HepG2 (cell line): ENCODE measurements at regions not wholly inside any gene's neighbourhood (a gene's known extent, or its start where the extent isn't known, plus 50 kb on each side); places are given as distances from the start of the nearest gene placed in this dataset.
A peak's percentile ranks its signal among the peaks of the same experiment; 100 is the strongest.

Experiments used
- ATAC-seq: fragments of 200-7000 bp; cut with Tn5 transposase; 3 replicates; pipeline ENCODE4 v1.9.1; 2020; ENCODE audit warnings: mild to moderate bottlenecking, moderate library complexity
- BruUV-seq: library from RNA; stranded (reverse); fragments of 400-500 nt; replicated peaks from 2 replicates; lab custom pipeline; 2021; lab: Mats Ljungman, UMichigan
- CTCF ChIA-PET: fragments of 300-600 bp; formaldehyde crosslinking; extraction: SDS; loops from one replicate; lab custom pipeline; 2021; ENCODE audit warnings: low total read pairs, inconsistent platforms, low intra/inter-chr PET ratio; lab: Yijun Ruan, JAX
- POLR2A ChIA-PET: fragments of 350-600 bp; sonication (Branson Sonifier 250); formaldehyde crosslinking; loops from one replicate; lab custom pipeline; 2020; ENCODE audit warnings: antibody characterized with exemption, inconsistent platforms; lab: Yijun Ruan, JAX
- DNase-seq: peaks from one replicate; pipeline ENCODE4 v3.0.0-alpha.2; 2015; ENCODE audit warnings: low spot score
- FAIRE-seq: peaks from 3 replicates; lab custom pipeline; 2011; peaks lifted over from hg19 to GRCh38; lab: Jason Lieb, UNC
- H2AFZ ChIP-seq: one replicate; pipeline ENCODE4 v1.6.1; 2011; ENCODE audit warnings: low read length, inconsistent platforms
- H3K27ac ChIP-seq: fragments of 300-600 bp; 3 replicates; pipeline ENCODE4 v1.8.0; 2011; ENCODE audit warnings: mixed run types, mild to moderate bottlenecking, mixed read lengths, low read length, inconsistent platforms; ENCODE audit not compliant: insufficient read depth; ENCODE audit errors: extremely low read length
- H3K27me3 ChIP-seq, 2 experiments: fragments of 200-600 bp in 1 of 2; 2 replicates in 1 of 2; 3 replicates in 1 of 2; pipeline versions ENCODE4 v1.6.0 to v1.8.0; 2011; ENCODE audit warnings: low read length in 2 of 2, mild to moderate bottlenecking in 2 of 2, moderate library complexity in 2 of 2, inconsistent platforms in 1 of 2; ENCODE audit not compliant: insufficient read depth in 2 of 2, control insufficient read depth in 1 of 2
- H3K36me3 ChIP-seq, 2 experiments: fragments of 200-600 bp in 1 of 2; replicated peaks in 1 of 2; 2 replicates in 1 of 2; 3 replicates in 1 of 2; pipeline versions ENCODE4 v1.5.1 to v1.8.0; 2011; ENCODE audit warnings: low read length in 2 of 2, inconsistent platforms in 1 of 2; ENCODE audit not compliant: insufficient read depth in 2 of 2, control insufficient read depth in 1 of 2
- H3K4me1 ChIP-seq: 2 replicates; pipeline ENCODE4 v1.5.1; 2012; ENCODE audit warnings: low read length, inconsistent platforms; ENCODE audit not compliant: insufficient read depth
- H3K4me2 ChIP-seq: 2 replicates; pipeline ENCODE4 v1.6.0; 2011; ENCODE audit warnings: low read depth, low read length, inconsistent platforms
- H3K4me3 ChIP-seq, 3 experiments: fragments of 200-600 bp in 1 of 3; sonication (generic), shearing (Covaris generic) in 1 of 3; replicated peaks in 1 of 3; 2 replicates each; pipeline ENCODE4 v1.5.1; 2011 to 2016; ENCODE audit warnings: low read length in 3 of 3, inconsistent platforms in 2 of 3, low read depth in 2 of 3, mild to moderate bottlenecking in 2 of 3, control low read depth in 1 of 3, mixed read lengths in 1 of 3; ENCODE audit not compliant: insufficient read depth in 1 of 3
- H3K79me2 ChIP-seq: one replicate; pipeline ENCODE4 v1.6.1; 2011; ENCODE audit warnings: low read length, inconsistent platforms; ENCODE audit not compliant: insufficient read depth
- H3K9ac ChIP-seq: 2 replicates; pipeline ENCODE4 v1.6.0; 2011; ENCODE audit warnings: mild to moderate bottlenecking, low read depth, low read length, inconsistent platforms; ENCODE audit not compliant: insufficient read depth
- H3K9me3 ChIP-seq: 2 replicates; pipeline ENCODE4 v1.5.1; 2012; ENCODE audit warnings: mild to moderate bottlenecking, low read length
- H4K20me1 ChIP-seq: 2 replicates; pipeline ENCODE4 v1.6.0; 2011; ENCODE audit warnings: inconsistent platforms, mild to moderate bottlenecking, low read length, moderate library complexity; ENCODE audit not compliant: insufficient read depth
- ARNT2 ChIP-seq: sonication (generic); formaldehyde crosslinking; IDR thresholded peaks from 2 replicates; pipeline ENCODE4 v1.8.0; 2022; ENCODE audit warnings: mild to moderate bottlenecking, low read depth, missing genetic modification reagents, moderate library complexity
- DPF2 ChIP-seq: sonication (generic); formaldehyde crosslinking; IDR thresholded peaks from 2 replicates; pipeline ENCODE4 v1.4.0; 2020; ENCODE audit warnings: mild to moderate bottlenecking, low read depth, missing genetic modification reagents, borderline replicate concordance
- JUNB ChIP-seq: sonication (generic); formaldehyde crosslinking; IDR thresholded peaks from 2 replicates; pipeline ENCODE4 v1.8.0; 2022; ENCODE audit warnings: missing genetic modification reagents, mild to moderate bottlenecking, borderline replicate concordance
- KDM2A ChIP-seq: sonication (generic); formaldehyde crosslinking; IDR thresholded peaks from 2 replicates; pipeline ENCODE4 v1.4.0; 2020; ENCODE audit warnings: low read depth, missing genetic modification reagents, borderline replicate concordance
- POGZ ChIP-seq: sonication (generic); formaldehyde crosslinking; IDR thresholded peaks from 2 replicates; pipeline ENCODE4 v1.4.0; 2020; ENCODE audit warnings: mild to moderate bottlenecking, missing genetic modification reagents
- PRMT3 ChIP-seq: sonication (generic); formaldehyde crosslinking; IDR thresholded peaks from 2 replicates; pipeline ENCODE4 v1.8.1; 2022; ENCODE audit warnings: low read depth, mild to moderate bottlenecking, moderate library complexity, missing genetic modification reagents, borderline replicate concordance
- YY1 ChIP-seq: IDR thresholded peaks from 2 replicates; pipeline ENCODE4 v1.6.1; 2011; ENCODE audit warnings: low read length, low read depth, moderate library complexity, mild to moderate bottlenecking; ENCODE audit not compliant: insufficient read depth, insufficient replicate concordance
- ZMYM4 ChIP-seq: sonication (generic); formaldehyde crosslinking; IDR thresholded peaks from 2 replicates; pipeline ENCODE4 v1.8.1; 2023; ENCODE audit warnings: mild to moderate bottlenecking, missing genetic modification reagents
- ZNF589 ChIP-seq: sonication (generic); formaldehyde crosslinking; conservative IDR thresholded peaks from 2 replicates; pipeline ENCODE4 v1.8.0; 2022; ENCODE audit warnings: mild to moderate bottlenecking, moderate library complexity, missing genetic modification reagents
- ZSCAN29 ChIP-seq: sonication (generic); formaldehyde crosslinking; conservative IDR thresholded peaks from 2 replicates; pipeline ENCODE4 v1.4.0; 2020; ENCODE audit warnings: mild to moderate bottlenecking, missing genetic modification reagents
- whole genome bisulfite sequencing: methylation state at CpG from one replicate; pipeline ENCODE4 v1.1.6; 2017; ENCODE audit warnings: low lambda C conversion rate; 5-methylcytosine and 5-hydroxymethylcytosine counted together
- in situ Hi-C: cut with HindIII; loops from 2 replicates; pipeline ENCODE4 v1.10.0; 2017; ENCODE audit warnings: low pct_unique_long_range_greater_than_20kb; ENCODE audit not compliant: extremely low pct_ligation_motif_present
- intact Hi-C: fragments of 100-400 bp; cut with micrococcal nuclease; formaldehyde crosslinking; loops from one replicate; pipeline ENCODE4 v1.10.0; 2022; ENCODE audit not compliant: unreplicated experiment
- TF ChIP-seq, protein P1 (sequence below): IDR thresholded peaks from 2 replicates; pipeline ENCODE4 v1.6.1; 2016; ENCODE audit warnings: missing compliant biosample characterization, missing genetic modification reagents, borderline replicate concordance
- TF ChIP-seq, protein P2 (sequence below): sonication (generic); formaldehyde crosslinking; IDR thresholded peaks from 2 replicates; pipeline ENCODE4 v1.5.1; 2020; ENCODE audit warnings: mild to moderate bottlenecking, missing genetic modification reagents, moderate library complexity

DNA sequence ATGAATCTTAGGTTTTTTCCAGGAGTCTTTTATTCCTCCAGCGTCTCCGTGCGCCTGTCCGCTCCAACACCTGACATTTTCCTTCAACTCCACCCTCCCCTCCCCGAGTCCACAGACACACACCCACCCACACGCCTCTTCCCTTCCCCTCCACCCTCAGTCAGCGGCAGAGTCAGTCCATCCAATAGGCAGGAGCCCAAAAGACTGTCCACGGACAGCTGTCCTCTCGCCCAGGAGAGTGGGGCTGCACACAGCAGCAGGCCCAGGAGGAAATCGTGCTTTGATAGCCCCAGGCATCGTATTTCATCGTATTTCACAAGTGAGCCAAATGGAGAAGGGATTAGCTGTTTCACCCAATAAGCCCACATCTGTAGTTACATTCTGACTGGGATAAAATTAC, 285.1 kb downstream of the ZEB1 start:
- intact Hi-C loops: no loop called here
- Histone ChIP-seq H3K36me3 (no peaks in the 10 kb centered on the region), H2AFZ (no peak overlapping the region), H3K27me3 (peaks cover 4 to 18% of the 10 kb centered on the region in 2 experiments; a peak in 3 of 5 replicates), H3K4me1 (no peaks in the 10 kb centered on the region), H4K20me1 (no peaks in the 10 kb centered on the region), H3K9ac (no peak overlapping the region), H3K9me3 (no peaks in the 10 kb centered on the region), H3K4me3 (peak overlapping the region in 2 of 3 experiments; percentile 46 to 54; a peak in 2 of 6 replicates), H3K4me2 (peak overlapping the region; percentile 49), H3K27ac (no peak overlapping the region), H3K79me2 (no peaks in the 10 kb centered on the region)
- in situ Hi-C loops: no loop called here
- ChIA-PET CTCF (no interaction called here), POLR2A (no interaction called here)
- ATAC-seq (no peak), FAIRE-seq (no peak), DNase-seq (no peak)
- TF ChIP-seq DPF2: no peak
- TF ChIP-seq ZSCAN29 (CRISPR knock-in tag): no peak
- no peak for TF ChIP-seq PRMT3 (CRISPR knock-in tag)
- no peak for TF ChIP-seq JUNB
- TF ChIP-seq ZNF589 (CRISPR knock-in tag): no peak
- 65% methylated on average over 12 of the region's 12 CpGs for WGBS
- BruUV-seq: no TSS peak

DNA sequence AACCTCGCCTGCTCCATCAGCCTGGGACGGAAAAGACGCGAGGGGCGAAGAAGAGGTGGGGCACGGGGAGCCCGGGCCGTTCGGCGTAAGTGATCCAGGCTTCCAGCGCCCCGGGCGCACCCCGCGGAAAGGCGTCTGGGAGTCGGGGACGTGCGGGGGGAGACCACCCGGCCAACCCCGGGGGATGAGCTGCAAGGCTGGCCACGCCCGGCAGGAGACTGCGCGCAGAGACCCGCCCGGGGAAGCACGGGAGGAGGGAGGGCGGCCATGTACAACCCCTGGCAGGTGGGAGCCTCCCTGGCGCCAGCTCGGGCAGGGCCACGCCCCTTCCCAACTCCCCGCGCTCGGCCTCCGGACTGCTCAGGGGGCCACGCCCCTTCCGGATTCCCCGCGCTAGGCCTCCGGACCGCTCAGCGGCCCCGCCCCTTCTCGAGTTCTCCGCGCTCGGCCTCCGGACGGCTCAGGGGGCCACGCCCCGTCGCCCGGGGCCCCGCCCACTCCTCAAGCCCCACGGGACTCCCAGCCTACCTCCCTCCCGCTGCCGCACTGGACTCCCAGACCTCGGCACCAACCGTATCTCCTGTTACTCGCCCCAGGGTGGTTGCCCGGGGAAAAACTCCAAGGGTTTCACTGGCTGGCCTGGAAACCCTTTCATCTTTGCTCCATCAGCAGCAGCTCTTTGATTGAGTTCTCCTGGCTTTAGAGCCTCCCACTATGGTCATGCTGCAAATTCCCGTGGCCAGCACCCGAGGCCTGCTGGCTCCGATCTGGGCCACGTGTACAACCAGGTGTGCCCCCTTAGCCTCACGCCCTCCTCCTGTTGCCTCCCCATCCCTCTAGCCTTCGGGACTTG, 284.4 kb downstream of the ZEB1 start:
- no TSS peak for BruUV-seq
- ChIA-PET POLR2A (no interaction called here), CTCF (no interaction called here)
- Histone ChIP-seq H3K27ac (no peak overlapping the region), H3K36me3 (no peaks in the 10 kb centered on the region), H3K79me2 (no peaks in the 10 kb centered on the region), H3K4me3 (peak overlapping the region; percentile 18 to 54 (median 46); a peak in 4 of 6 replicates), H3K9me3 (no peaks in the 10 kb centered on the region), H3K4me2 (peak overlapping the region; percentile 49), H3K4me1 (no peaks in the 10 kb centered on the region), H4K20me1 (no peaks in the 10 kb centered on the region), H3K9ac (no peak overlapping the region), H3K27me3 (peaks cover 4 to 18% of the 10 kb centered on the region in 2 experiments; a peak in 3 of 5 replicates), H2AFZ (no peak overlapping the region)
- DNase-seq (peak; percentile 61), ATAC-seq (peak; percentile 95), FAIRE-seq (no peak)
- in situ Hi-C loops: no loop called here
- intact Hi-C loops: no loop called here
- WGBS: 51% methylated on average over 33 of the region's 68 CpGs
- TF ChIP-seq, protein P1, sequence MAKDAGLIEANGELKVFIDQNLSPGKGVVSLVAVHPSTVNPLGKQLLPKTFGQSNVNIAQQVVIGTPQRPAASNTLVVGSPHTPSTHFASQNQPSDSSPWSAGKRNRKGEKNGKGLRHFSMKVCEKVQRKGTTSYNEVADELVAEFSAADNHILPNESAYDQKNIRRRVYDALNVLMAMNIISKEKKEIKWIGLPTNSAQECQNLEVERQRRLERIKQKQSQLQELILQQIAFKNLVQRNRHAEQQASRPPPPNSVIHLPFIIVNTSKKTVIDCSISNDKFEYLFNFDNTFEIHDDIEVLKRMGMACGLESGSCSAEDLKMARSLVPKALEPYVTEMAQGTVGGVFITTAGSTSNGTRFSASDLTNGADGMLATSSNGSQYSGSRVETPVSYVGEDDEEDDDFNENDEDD: peak; percentile 29; the same call in 1 of the 2 replicates
- TF ChIP-seq, protein P2, sequence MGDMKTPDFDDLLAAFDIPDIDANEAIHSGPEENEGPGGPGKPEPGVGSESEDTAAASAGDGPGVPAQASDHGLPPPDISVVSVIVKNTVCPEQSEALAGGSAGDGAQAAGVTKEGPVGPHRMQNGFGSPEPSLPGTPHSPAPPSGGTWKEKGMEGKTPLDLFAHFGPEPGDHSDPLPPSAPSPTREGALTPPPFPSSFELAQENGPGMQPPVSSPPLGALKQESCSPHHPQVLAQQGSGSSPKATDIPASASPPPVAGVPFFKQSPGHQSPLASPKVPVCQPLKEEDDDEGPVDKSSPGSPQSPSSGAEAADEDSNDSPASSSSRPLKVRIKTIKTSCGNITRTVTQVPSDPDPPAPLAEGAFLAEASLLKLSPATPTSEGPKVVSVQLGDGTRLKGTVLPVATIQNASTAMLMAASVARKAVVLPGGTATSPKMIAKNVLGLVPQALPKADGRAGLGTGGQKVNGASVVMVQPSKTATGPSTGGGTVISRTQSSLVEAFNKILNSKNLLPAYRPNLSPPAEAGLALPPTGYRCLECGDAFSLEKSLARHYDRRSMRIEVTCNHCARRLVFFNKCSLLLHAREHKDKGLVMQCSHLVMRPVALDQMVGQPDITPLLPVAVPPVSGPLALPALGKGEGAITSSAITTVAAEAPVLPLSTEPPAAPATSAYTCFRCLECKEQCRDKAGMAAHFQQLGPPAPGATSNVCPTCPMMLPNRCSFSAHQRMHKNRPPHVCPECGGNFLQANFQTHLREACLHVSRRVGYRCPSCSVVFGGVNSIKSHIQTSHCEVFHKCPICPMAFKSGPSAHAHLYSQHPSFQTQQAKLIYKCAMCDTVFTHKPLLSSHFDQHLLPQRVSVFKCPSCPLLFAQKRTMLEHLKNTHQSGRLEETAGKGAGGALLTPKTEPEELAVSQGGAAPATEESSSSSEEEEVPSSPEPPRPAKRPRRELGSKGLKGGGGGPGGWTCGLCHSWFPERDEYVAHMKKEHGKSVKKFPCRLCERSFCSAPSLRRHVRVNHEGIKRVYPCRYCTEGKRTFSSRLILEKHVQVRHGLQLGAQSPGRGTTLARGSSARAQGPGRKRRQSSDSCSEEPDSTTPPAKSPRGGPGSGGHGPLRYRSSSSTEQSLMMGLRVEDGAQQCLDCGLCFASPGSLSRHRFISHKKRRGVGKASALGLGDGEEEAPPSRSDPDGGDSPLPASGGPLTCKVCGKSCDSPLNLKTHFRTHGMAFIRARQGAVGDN: peak; percentile 38; the same call in 1 of the 2 replicates
- TF ChIP-seq POGZ (CRISPR knock-in tag) (peak; percentile 68; the same call in 1 of the 2 replicates), KDM2A (CRISPR knock-in tag) (no peak; the same call in 1 of the 2 replicates), YY1 (peak; percentile 23), ZMYM4 (CRISPR knock-in tag) (peak; percentile 74; the same call in 1 of the 2 replicates), ARNT2 (CRISPR knock-in tag) (no peak)
